RWPE2 (cell line): ENCODE measurements at regions not wholly inside any gene's neighbourhood (a gene's known extent, or its start where the extent isn't known, plus 50 kb on each side); places are given as distances from the start of the nearest gene placed in this dataset.
A peak's percentile ranks its signal among the peaks of the same experiment; 100 is the strongest.

Source experiments
- ATAC-seq: fragments of 200-7000 bp; cut with Tn5 transposase; 3 replicates; pipeline ENCODE4 v1.9.1; 2021; ENCODE audit warnings: low read depth
- DNase-seq: peaks from one replicate; pipeline ENCODE4 v3.0.0-alpha.2; 2020; ENCODE audit warnings: low spot score
- H3K27ac ChIP-seq: fragments of 450-650 bp; 2 replicates; pipeline ENCODE4 v1.5.1; 2017; ENCODE audit warnings: mild to moderate bottlenecking; ENCODE audit not compliant: poor library complexity, severe bottlenecking
- H3K27me3 ChIP-seq: fragments of 250-450 bp; sonication (Bioruptor Pico); 2 replicates; pipeline ENCODE4 v1.5.1; 2021; ENCODE audit warnings: mild to moderate bottlenecking, moderate library complexity; ENCODE audit not compliant: insufficient read depth, poor library complexity, severe bottlenecking
- H3K36me3 ChIP-seq: fragments of 250-450 bp; sonication (Bioruptor Pico); 2 replicates; pipeline ENCODE4 v1.5.1; 2020; ENCODE audit warnings: low read depth, mild to moderate bottlenecking, moderate library complexity
- H3K4me1 ChIP-seq: fragments of 250-450 bp; sonication (Bioruptor Pico); 2 replicates; pipeline ENCODE4 v1.5.1; 2021; ENCODE audit warnings: mild to moderate bottlenecking, moderate library complexity; ENCODE audit not compliant: insufficient read depth, poor library complexity, severe bottlenecking
- H3K4me3 ChIP-seq: fragments of 250-450 bp; sonication (Bioruptor Pico); 2 replicates; pipeline ENCODE4 v1.5.1; 2021; ENCODE audit warnings: mild to moderate bottlenecking, moderate library complexity; ENCODE audit not compliant: severe bottlenecking
- H3K9me3 ChIP-seq: fragments of 250-450 bp; sonication (Bioruptor Pico); 2 replicates; pipeline ENCODE4 v1.5.1; 2021; ENCODE audit warnings: mild to moderate bottlenecking, moderate library complexity; ENCODE audit not compliant: severe bottlenecking
- TF ChIP-seq, protein P1 (sequence below): fragments of 450-650 bp; IDR thresholded peaks from one replicate; pipeline ENCODE4 v1.5.1; 2017; ENCODE audit warnings: mild to moderate bottlenecking, moderate library complexity; ENCODE audit not compliant: poor library complexity, severe bottlenecking

DNA sequence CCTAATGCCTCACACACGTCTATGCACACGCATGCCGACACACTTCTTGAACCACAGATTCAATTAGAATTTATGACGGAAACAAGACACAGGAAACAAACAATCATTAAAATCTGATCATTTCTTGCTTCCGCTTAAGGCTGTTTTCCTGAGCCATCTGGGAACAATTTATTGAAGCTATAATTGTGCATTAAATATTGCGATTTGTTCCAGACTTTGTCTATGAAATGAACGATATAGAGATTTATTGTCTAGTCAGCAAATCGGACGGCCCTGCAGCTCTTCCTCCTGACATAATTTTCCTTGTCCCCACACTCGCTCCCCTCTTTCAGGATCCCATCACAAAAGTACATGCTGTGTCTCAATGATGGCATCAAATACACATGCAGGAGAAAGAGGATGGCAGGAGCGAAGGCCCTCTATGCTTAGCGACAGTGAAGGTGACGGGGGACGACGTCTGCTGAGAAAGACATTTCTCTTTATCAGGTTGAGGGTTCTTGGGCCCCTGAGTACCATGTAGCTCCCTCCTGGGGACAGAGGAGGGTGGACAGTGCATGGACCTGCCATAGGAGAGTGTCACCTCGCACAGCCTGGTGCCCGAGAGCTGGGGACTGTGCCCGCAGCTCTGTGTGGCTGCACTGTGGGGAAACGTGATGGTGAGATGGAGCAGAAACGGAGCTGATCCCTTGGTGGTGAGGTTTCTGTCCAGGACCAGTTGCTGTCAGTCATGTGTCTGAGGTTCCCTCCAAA lies 157.3 kb downstream of the ACKR3 start:
- Histone ChIP-seq H3K9me3 (no peaks in the 10 kb centered on the region), H3K4me1 (peaks cover 4% of the 10 kb centered on the region), H3K27ac (no peak overlapping the region), H3K4me3 (no peak overlapping the region), H3K27me3 (no peaks in the 10 kb centered on the region), H3K36me3 (no peaks in the 10 kb centered on the region)
- DNase-seq (no peak), ATAC-seq (no peak)
- TF ChIP-seq, protein P1, sequence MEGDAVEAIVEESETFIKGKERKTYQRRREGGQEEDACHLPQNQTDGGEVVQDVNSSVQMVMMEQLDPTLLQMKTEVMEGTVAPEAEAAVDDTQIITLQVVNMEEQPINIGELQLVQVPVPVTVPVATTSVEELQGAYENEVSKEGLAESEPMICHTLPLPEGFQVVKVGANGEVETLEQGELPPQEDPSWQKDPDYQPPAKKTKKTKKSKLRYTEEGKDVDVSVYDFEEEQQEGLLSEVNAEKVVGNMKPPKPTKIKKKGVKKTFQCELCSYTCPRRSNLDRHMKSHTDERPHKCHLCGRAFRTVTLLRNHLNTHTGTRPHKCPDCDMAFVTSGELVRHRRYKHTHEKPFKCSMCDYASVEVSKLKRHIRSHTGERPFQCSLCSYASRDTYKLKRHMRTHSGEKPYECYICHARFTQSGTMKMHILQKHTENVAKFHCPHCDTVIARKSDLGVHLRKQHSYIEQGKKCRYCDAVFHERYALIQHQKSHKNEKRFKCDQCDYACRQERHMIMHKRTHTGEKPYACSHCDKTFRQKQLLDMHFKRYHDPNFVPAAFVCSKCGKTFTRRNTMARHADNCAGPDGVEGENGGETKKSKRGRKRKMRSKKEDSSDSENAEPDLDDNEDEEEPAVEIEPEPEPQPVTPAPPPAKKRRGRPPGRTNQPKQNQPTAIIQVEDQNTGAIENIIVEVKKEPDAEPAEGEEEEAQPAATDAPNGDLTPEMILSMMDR: no peak

DNA sequence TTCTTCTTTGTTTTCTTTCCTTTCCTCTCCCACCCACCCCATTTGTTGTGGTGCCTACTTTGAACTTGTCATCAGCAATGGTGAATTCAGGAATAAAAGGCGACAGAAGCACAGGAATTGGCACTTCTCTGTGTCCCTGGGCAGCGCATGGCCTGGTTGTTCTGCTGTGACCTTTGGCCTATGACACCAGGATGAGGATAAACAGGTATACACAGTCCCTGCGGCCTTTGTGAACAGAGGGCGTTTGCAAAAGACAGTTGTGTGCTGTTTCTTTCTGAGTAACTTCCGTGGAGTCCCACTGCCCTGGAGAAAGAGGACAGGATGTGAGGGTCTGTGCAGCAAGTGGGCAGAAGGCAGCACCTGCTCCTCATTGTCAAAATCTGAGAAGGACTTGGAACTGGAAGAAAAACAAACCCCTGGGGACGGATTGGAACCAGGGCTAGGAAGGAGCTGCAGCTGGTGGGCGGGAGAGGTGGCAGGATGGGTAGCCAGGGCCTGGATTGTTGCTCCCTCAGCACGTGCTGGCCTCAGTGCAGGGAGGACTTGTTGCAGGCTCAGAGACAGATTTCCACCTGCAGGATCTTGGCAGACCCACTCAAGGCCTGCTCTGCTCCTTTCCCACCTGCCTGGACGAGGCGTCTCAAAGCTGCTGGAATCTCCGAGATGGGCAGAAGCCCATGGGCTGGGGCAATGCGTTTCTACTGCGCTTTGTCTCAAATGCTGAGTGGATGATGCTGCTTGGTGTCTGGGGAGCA lies 159.5 kb downstream of the ACKR3 start:
- Histone ChIP-seq H3K4me3 (no peak overlapping the region), H3K27ac (no peak overlapping the region), H3K9me3 (no peaks in the 10 kb centered on the region), H3K4me1 (peaks cover 9% of the 10 kb centered on the region), H3K36me3 (no peaks in the 10 kb centered on the region), H3K27me3 (no peaks in the 10 kb centered on the region)
- no peak for ATAC-seq
- DNase-seq: no peak
- TF ChIP-seq, protein P1: no peak

DNA sequence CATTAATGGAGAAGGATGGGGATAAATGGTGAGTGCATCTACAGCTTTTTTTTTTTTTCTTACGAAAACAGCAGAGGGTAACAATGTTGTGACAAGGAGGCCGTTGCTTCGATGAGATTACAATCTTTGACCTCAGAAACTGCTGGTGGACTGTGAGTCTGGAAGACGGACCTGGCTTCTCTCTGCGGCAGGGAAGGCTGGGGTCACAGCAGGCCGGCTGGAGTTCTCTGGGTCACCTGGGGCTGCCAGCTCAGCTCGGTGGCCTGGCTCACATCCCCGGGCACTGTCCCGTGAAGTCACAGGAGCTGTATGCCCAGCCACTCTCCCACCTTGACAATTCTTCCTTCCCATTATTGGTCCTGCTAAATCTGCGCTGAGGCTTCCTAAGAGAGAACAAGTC lies 160.8 kb downstream of the ACKR3 start:
- Histone ChIP-seq H3K9me3 (no peaks in the 10 kb centered on the region), H3K36me3 (no peaks in the 10 kb centered on the region), H3K27me3 (no peaks in the 10 kb centered on the region), H3K4me1 (peaks cover 9% of the 10 kb centered on the region), H3K4me3 (no peak overlapping the region), H3K27ac (no peak overlapping the region)
- DNase-seq (no peak), ATAC-seq (no peak)
- TF ChIP-seq, protein P1: no peak

DNA sequence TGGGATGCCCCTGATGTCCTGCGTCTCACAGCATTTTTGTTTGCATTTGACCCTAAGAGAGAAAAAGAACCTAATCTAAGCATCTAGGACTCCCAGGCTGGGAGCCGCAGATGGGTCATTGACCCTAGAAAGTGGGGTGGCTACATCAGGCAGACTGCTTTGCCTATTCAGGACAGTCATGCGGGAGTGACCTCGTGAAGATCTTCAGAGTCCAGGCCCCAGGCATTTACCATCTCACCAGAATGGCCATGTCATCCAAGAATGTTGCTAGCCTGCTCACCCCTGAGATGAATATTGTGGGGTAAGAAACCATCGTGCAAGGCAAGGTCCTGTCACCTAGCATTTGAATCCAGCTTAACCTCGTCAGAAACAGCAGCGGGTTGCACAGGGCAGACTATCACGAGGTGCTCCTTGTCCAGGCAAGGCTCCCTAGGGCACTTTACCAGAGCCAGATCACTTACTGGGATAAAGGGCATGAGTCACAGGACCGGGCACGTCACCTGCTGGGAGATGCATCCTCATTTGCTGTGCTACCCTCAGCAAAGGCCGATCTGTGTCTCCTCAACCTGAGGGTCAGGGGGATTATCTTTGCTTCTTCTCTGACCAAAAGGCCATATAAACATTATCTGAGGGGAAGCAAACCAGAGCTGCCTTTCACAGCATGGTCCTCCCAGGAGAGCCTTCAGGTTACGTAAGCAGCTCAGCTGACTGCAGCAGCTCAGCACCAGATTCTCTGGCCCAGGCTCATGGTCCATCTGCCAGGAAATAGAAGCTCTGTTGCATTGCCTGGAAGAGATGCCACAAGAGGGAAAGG lies 162.3 kb downstream of the ACKR3 start:
- peak; percentile 78 for ATAC-seq
- Histone ChIP-seq H3K36me3 (no peaks in the 10 kb centered on the region), H3K4me1 (peaks cover 9% of the 10 kb centered on the region), H3K9me3 (no peaks in the 10 kb centered on the region), H3K27ac (no peak overlapping the region), H3K4me3 (no peak overlapping the region), H3K27me3 (no peaks in the 10 kb centered on the region)
- TF ChIP-seq, protein P1: no peak
- DNase-seq: no peak
